HepG2 (cell line): ENCODE measurements at regions not wholly inside any gene's neighbourhood (a gene's known extent, or its start where the extent isn't known, plus 50 kb on each side); places are given as distances from the start of the nearest gene placed in this dataset.

Experiments
- ATAC-seq: fragments of 200-7000 bp; cut with Tn5 transposase; 3 replicates; pipeline ENCODE4 v1.9.1; 2020; ENCODE audit warnings: mild to moderate bottlenecking, moderate library complexity
- BruUV-seq: library from RNA; stranded (reverse); fragments of 400-500 nt; replicated peaks from 2 replicates; lab custom pipeline; 2021; lab: Mats Ljungman, UMichigan
- CTCF ChIA-PET: fragments of 300-600 bp; formaldehyde crosslinking; extraction: SDS; loops from one replicate; lab custom pipeline; 2021; ENCODE audit warnings: low total read pairs, inconsistent platforms, low intra/inter-chr PET ratio; lab: Yijun Ruan, JAX
- POLR2A ChIA-PET: fragments of 350-600 bp; sonication (Branson Sonifier 250); formaldehyde crosslinking; loops from one replicate; lab custom pipeline; 2020; ENCODE audit warnings: antibody characterized with exemption, inconsistent platforms; lab: Yijun Ruan, JAX
- DNase-seq: peaks from one replicate; pipeline ENCODE4 v3.0.0-alpha.2; 2015; ENCODE audit warnings: low spot score
- FAIRE-seq: peaks from 3 replicates; lab custom pipeline; 2011; peaks lifted over from hg19 to GRCh38; lab: Jason Lieb, UNC
- H2AFZ ChIP-seq: one replicate; pipeline ENCODE4 v1.6.1; 2011; ENCODE audit warnings: low read length, inconsistent platforms
- H3K27ac ChIP-seq: fragments of 300-600 bp; 3 replicates; pipeline ENCODE4 v1.8.0; 2011; ENCODE audit warnings: mixed run types, mild to moderate bottlenecking, mixed read lengths, low read length, inconsistent platforms; ENCODE audit not compliant: insufficient read depth; ENCODE audit errors: extremely low read length
- H3K27me3 ChIP-seq, 2 experiments: fragments of 200-600 bp in 1 of 2; 2 replicates in 1 of 2; 3 replicates in 1 of 2; pipeline versions ENCODE4 v1.6.0 to v1.8.0; 2011; ENCODE audit warnings: low read length in 2 of 2, mild to moderate bottlenecking in 2 of 2, moderate library complexity in 2 of 2, inconsistent platforms in 1 of 2; ENCODE audit not compliant: insufficient read depth in 2 of 2, control insufficient read depth in 1 of 2
- H3K36me3 ChIP-seq, 2 experiments: fragments of 200-600 bp in 1 of 2; replicated peaks in 1 of 2; 2 replicates in 1 of 2; 3 replicates in 1 of 2; pipeline versions ENCODE4 v1.5.1 to v1.8.0; 2011; ENCODE audit warnings: low read length in 2 of 2, inconsistent platforms in 1 of 2; ENCODE audit not compliant: insufficient read depth in 2 of 2, control insufficient read depth in 1 of 2
- H3K4me1 ChIP-seq: 2 replicates; pipeline ENCODE4 v1.5.1; 2012; ENCODE audit warnings: low read length, inconsistent platforms; ENCODE audit not compliant: insufficient read depth
- H3K4me2 ChIP-seq: 2 replicates; pipeline ENCODE4 v1.6.0; 2011; ENCODE audit warnings: low read depth, low read length, inconsistent platforms
- H3K4me3 ChIP-seq, 3 experiments: fragments of 200-600 bp in 1 of 3; sonication (generic), shearing (Covaris generic) in 1 of 3; replicated peaks in 1 of 3; 2 replicates each; pipeline ENCODE4 v1.5.1; 2011 to 2016; ENCODE audit warnings: low read length in 3 of 3, inconsistent platforms in 2 of 3, low read depth in 2 of 3, mild to moderate bottlenecking in 2 of 3, control low read depth in 1 of 3, mixed read lengths in 1 of 3; ENCODE audit not compliant: insufficient read depth in 1 of 3
- H3K79me2 ChIP-seq: one replicate; pipeline ENCODE4 v1.6.1; 2011; ENCODE audit warnings: low read length, inconsistent platforms; ENCODE audit not compliant: insufficient read depth
- H3K9ac ChIP-seq: 2 replicates; pipeline ENCODE4 v1.6.0; 2011; ENCODE audit warnings: mild to moderate bottlenecking, low read depth, low read length, inconsistent platforms; ENCODE audit not compliant: insufficient read depth
- H3K9me3 ChIP-seq: 2 replicates; pipeline ENCODE4 v1.5.1; 2012; ENCODE audit warnings: mild to moderate bottlenecking, low read length
- H4K20me1 ChIP-seq: 2 replicates; pipeline ENCODE4 v1.6.0; 2011; ENCODE audit warnings: inconsistent platforms, mild to moderate bottlenecking, low read length, moderate library complexity; ENCODE audit not compliant: insufficient read depth
- ARNT2 ChIP-seq: sonication (generic); formaldehyde crosslinking; IDR thresholded peaks from 2 replicates; pipeline ENCODE4 v1.8.0; 2022; ENCODE audit warnings: mild to moderate bottlenecking, low read depth, missing genetic modification reagents, moderate library complexity
- CAMTA2 ChIP-seq: sonication (generic); formaldehyde crosslinking; IDR thresholded peaks from 2 replicates; pipeline ENCODE4 v1.4.0; 2020; ENCODE audit warnings: mild to moderate bottlenecking, missing genetic modification reagents, borderline replicate concordance
- ELF1 ChIP-seq: sonication (generic); formaldehyde crosslinking; IDR thresholded peaks from 2 replicates; pipeline ENCODE4 v1.4.0; 2020; ENCODE audit warnings: missing genetic modification reagents
- ELF3 ChIP-seq: IDR thresholded peaks from 2 replicates; pipeline ENCODE4 v1.6.1; 2016; ENCODE audit warnings: missing genetic modification reagents, missing compliant biosample characterization
- FOSL2 ChIP-seq: sonication (generic); formaldehyde crosslinking; IDR thresholded peaks from 2 replicates; pipeline ENCODE4 v1.4.0; 2020; ENCODE audit warnings: missing genetic modification reagents
- FUBP1 ChIP-seq: sonication (generic); formaldehyde crosslinking; IDR thresholded peaks from 2 replicates; pipeline ENCODE4 v1.5.1; 2020; ENCODE audit warnings: missing genetic modification reagents, mild to moderate bottlenecking, borderline replicate concordance
- JUN ChIP-seq: sonication (generic); formaldehyde crosslinking; IDR thresholded peaks from 2 replicates; pipeline ENCODE4 v1.4.0; 2020; ENCODE audit warnings: mild to moderate bottlenecking, missing genetic modification reagents
- KDM1A ChIP-seq: IDR thresholded peaks from 2 replicates; pipeline ENCODE4 v1.6.1; 2016; ENCODE audit warnings: missing compliant biosample characterization
- MTF1 ChIP-seq: sonication (generic); formaldehyde crosslinking; IDR thresholded peaks from 2 replicates; pipeline ENCODE4 v1.5.0; 2020; ENCODE audit warnings: missing genetic modification reagents
- NFE2L2 ChIP-seq: fragments of 150-350 bp; IDR thresholded peaks from 2 replicates; pipeline ENCODE4 v1.6.1; 2014; ENCODE audit warnings: low read length
- NFIC ChIP-seq: IDR thresholded peaks from 2 replicates; pipeline ENCODE4 v1.6.1; 2012; ENCODE audit warnings: mild to moderate bottlenecking, low read length, inconsistent platforms
- NFYC ChIP-seq: IDR thresholded peaks from 2 replicates; pipeline ENCODE4 v1.6.1; 2016; ENCODE audit warnings: missing genetic modification reagents, missing compliant biosample characterization
- PITX1 ChIP-seq: sonication (generic); formaldehyde crosslinking; IDR thresholded peaks from 2 replicates; pipeline ENCODE4 v1.5.1; 2020; ENCODE audit warnings: mild to moderate bottlenecking, missing genetic modification reagents
- U2AF1 ChIP-seq: fragments of 200-400 bp; formaldehyde crosslinking; optimal IDR thresholded peaks from 2 replicates; pipeline ENCODE3; 2017; ENCODE audit warnings: mild to moderate bottlenecking, low read depth, low read length
- ZFX ChIP-seq: sonication (generic); formaldehyde crosslinking; IDR thresholded peaks from 2 replicates; pipeline ENCODE4 v1.4.0; 2020; ENCODE audit warnings: mild to moderate bottlenecking, low read depth, missing genetic modification reagents, moderate library complexity
- ZNF441 ChIP-seq: sonication (generic); formaldehyde crosslinking; IDR thresholded peaks from 2 replicates; pipeline ENCODE4 v1.7.0; 2021; ENCODE audit warnings: missing genetic modification reagents, borderline replicate concordance
- ZNF784 ChIP-seq: sonication (generic); formaldehyde crosslinking; IDR thresholded peaks from 2 replicates; pipeline ENCODE4 v1.5.1; 2020; ENCODE audit warnings: missing genetic modification reagents, mild to moderate bottlenecking, borderline replicate concordance
- WGBS: methylation state at CpG from one replicate; pipeline ENCODE4 v1.1.6; 2017; ENCODE audit warnings: low lambda C conversion rate; 5-methylcytosine and 5-hydroxymethylcytosine counted together
- in situ Hi-C: cut with HindIII; loops from 2 replicates; pipeline ENCODE4 v1.10.0; 2017; ENCODE audit warnings: low pct_unique_long_range_greater_than_20kb; ENCODE audit not compliant: extremely low pct_ligation_motif_present
- intact Hi-C: fragments of 100-400 bp; cut with micrococcal nuclease; formaldehyde crosslinking; loops from one replicate; pipeline ENCODE4 v1.10.0; 2022; ENCODE audit not compliant: unreplicated experiment
- TF ChIP-seq, protein P1 (sequence below): fragments of 450-650 bp; IDR thresholded peaks from 2 replicates; pipeline ENCODE4 v1.6.1; 2016

- intact Hi-C loops: no loop called here
- Histone ChIP-seq H3K4me2 (no peak overlapping the region), H3K79me2 (no peaks in the 10 kb centered on the region), H3K27me3 (peaks cover 0 to 1% of the 10 kb centered on the region in 2 experiments; a peak in 1 of 5 replicates), H3K4me3 (no peak overlapping the region), H3K36me3 (no peaks in the 10 kb centered on the region), H4K20me1 (no peaks in the 10 kb centered on the region), H2AFZ (no peak overlapping the region), H3K9ac (no peak overlapping the region), H3K4me1 (no peaks in the 10 kb centered on the region), H3K27ac (no peak overlapping the region), H3K9me3 (no peaks in the 10 kb centered on the region)
- FAIRE-seq (no peak), DNase-seq (no peak), ATAC-seq (no peak)
- CTCF ChIA-PET: no interaction called here
- no peak for TF ChIP-seq NFIC
- TF ChIP-seq U2AF1: no peak
- no peak for TF ChIP-seq ELF3 (CRISPR knock-in tag)
- no peak for TF ChIP-seq JUN (CRISPR knock-in tag)
- no peak for TF ChIP-seq NFYC
- no peak for TF ChIP-seq FOSL2 (CRISPR knock-in tag)
- TF ChIP-seq ZNF441: no peak
- TF ChIP-seq, protein P1, sequence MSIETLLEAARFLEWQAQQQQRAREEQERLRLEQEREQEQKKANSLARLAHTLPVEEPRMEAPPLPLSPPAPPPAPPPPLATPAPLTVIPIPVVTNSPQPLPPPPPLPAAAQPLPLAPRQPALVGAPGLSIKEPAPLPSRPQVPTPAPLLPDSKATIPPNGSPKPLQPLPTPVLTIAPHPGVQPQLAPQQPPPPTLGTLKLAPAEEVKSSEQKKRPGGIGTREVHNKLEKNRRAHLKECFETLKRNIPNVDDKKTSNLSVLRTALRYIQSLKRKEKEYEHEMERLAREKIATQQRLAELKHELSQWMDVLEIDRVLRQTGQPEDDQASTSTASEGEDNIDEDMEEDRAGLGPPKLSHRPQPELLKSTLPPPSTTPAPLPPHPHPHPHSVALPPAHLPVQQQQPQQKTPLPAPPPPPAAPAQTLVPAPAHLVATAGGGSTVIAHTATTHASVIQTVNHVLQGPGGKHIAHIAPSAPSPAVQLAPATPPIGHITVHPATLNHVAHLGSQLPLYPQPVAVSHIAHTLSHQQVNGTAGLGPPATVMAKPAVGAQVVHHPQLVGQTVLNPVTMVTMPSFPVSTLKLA: no peak
- TF ChIP-seq MTF1 (CRISPR knock-in tag): no peak
- no peak for TF ChIP-seq CAMTA2
- no peak for TF ChIP-seq KDM1A (CRISPR knock-in tag)
- no peak for TF ChIP-seq ZFX (CRISPR knock-in tag)
- no peak for TF ChIP-seq ELF1
- TF ChIP-seq ZNF784 (CRISPR knock-in tag): no peak
- no peak for TF ChIP-seq PITX1 (CRISPR knock-in tag)
- TF ChIP-seq NFE2L2: no peak
- no peak for TF ChIP-seq ARNT2 (CRISPR knock-in tag)
- no peak for TF ChIP-seq FUBP1 (CRISPR knock-in tag)
- no TSS peak for BruUV-seq
- POLR2A ChIA-PET: no interaction called here
- in situ Hi-C loops: no loop called here
- WGBS: 13% methylated on average over 4 of the region's 4 CpGs
These were observed 89.4 kb upstream of the NTRK3 start for GRCh38 chr15:88345962-88346361.
